SK-N-DZ (cell line): ENCODE measurements at regions not wholly inside any gene's neighbourhood (a gene's known extent, or its start where the extent isn't known, plus 50 kb on each side); places are given as distances from the start of the nearest gene placed in this dataset.

Experiments used
- small RNA-seq, 2 experiments: library from RNA; depleted of rRNA; stranded (forward); fragments of <200 nt; gene quantifications; one replicate each; pipeline ENCODE3, GENCODE V24; 2014

Small RNA genes in the stretch of these regions (small RNA-seq; reads per million reads assigned to genes)
- gene RNU1-65P (0 reads per million in 2 experiments), gene RNU6-129P (0 reads per million in 2 experiments), gene RNU6-478P (0 reads per million in 2 experiments)
